HG02852 (cell line): ENCODE measurements at regions not wholly inside any gene's neighbourhood (a gene's known extent, or its start where the extent isn't known, plus 50 kb on each side); places are given as distances from the start of the nearest gene placed in this dataset.

Experiments
- ATAC-seq: cut with Tn5 transposase; IDR thresholded peaks from one replicate; pipeline ENCODE4 v1.9.1; 2021; ENCODE audit warnings: mild to moderate bottlenecking, moderate library complexity; ENCODE audit not compliant: unreplicated experiment

DNA sequence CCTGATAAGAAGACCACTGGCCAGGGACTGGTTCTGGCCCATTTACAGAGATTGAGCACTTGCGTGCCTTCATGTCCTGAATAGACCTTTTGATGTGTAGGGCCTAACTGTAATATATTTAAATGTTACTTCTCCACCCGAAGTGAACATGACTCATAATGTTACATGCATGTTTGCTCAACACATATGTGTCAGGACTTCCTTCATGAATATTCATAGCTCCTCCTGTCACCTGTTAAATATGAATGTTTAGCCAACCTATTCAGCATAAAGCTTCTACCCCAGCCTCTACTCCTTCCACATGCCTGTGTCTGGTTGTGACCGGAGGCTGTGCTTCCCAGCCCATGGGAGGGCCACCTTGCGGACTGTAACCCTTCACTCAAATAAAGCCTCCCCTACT lies 457.5 kb downstream of the IRX1 start:
- no peak for ATAC-seq

DNA sequence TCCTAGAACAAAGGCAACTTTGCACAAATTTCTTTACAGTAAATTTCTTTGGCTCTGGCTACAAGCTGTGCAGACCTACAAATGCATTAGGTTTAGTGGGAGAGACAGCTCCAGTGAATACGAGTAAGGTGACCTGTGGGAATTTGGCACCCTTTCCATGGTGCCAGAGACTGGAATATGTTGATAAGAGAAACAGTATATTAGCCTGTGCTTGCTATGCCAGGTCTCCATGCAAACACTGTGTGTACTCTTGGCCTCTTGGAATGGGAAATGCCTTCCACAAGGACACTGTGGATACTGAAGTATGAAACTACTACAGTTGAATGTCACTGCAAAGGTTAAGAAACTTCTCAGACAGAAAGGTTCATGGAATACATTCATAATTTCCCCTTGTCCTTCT lies 458.5 kb downstream of the IRX1 start:
- ATAC-seq, result no peak

DNA sequence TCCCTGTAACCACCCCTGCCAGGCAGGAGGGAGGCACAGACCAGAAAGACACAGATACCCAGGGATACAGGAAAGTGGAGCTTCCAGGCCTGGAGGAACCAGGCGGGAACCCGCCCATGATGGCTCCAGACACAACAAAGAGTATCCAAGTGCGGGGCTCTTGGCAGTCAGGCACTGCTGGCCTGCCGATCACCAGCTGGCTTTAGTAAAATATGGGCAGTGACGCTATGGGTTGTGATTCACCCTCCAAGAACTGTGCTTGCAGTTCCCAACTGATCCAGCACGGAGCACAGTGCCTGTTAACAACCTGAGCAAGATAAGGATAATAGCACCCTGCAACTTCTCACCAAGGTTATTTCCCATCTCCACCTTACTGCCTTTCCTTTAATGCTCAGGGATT lies 463.3 kb downstream of the IRX1 start:
- ATAC-seq, result no peak

DNA sequence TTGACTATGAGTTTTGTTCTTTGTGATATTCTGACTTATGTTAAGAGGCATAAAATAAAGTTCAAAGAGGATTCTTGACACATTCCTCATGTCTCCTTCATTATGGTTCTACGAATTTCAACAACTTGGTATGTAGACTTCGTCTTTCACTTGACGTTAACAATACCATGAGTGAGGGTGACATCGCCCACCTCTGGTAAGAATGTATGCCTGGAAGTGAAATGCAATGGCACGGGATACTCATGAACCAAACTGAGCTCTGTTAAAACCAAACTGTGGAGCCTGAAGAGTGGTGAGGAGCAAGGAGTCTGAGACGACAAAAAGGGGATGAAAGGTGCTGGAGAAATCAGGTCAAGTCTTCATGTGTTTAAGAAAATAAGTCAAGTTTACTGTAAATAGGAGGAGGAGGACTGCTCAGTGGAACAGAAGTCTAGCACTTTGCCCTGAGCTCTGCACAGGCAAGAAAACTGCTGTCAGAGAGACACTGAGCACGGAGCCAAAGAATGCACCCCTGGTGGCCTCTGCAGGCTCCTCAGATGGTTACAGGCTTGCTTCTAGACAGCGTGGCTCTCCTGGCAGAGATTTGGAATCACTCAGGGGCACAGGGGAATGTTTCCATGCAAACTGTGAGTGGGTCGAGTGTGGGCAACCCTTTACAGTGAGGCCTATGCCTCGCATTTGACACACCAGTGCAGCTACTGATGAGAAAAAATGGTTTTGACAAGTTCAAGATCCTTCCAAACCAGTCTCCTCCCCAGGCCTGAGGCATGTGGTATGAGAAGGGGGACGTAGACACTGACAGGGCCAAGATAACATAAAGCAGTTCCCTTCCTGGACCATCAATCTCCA lies 470.1 kb downstream of the IRX1 start:
- ATAC-seq, result no peak

DNA sequence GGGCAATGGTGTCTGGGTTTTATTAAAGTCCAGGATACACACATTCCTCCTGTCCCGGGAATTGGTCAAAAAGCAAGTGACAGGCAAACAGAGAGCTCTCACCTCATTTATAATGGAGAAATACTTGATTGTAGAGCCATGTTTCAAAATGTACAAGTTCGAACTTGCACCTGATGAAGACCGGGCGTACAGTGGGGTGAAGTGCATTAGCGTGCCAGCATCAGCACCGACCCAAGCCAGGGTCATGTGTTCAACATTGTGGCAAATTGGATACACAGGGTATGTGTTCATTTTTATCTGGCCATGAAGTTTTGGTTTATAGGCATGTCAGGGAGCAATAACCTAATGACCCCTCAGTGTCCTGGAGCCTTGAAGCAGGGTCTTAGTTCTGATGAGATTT lies 472.5 kb downstream of the IRX1 start:
- ATAC-seq, result no peak

DNA sequence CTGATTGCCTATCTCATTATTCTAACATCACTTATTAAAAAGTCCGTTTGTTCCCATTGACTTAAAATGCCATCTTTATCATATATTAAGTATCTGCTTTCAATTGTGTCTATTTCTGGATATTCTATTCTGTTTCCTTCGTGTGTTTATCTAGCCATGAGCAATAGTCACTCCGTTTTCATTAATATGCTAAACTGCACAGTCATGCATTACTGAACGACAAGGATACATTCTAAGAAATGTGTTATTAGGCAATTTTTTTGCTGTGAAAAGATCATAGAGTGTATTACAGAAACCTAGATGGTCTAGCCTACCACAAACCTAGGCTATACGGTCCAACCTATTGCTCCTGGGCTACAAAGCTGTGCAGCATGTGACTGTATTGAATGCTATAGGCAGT lies 482.9 kb downstream of the IRX1 start:
- no peak for ATAC-seq

DNA sequence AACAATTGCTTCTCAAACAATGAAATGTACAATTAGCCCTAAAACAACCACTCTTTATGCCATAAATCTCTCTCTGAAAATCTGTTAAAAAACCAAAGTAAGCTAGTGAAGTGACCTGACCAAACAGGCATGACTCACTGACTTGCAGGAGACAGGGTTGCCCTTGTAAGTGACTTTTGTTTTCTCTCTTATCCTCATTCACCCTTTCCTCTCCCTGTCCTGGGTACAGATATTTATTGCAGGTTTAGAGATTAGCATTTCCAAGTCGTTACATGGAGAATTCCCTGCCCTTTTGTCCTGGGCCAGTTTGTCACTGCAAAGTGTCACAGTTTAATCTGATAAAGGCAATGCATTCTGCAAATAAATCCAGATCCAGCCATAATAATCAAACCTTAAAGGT lies 484.2 kb downstream of the IRX1 start:
- ATAC-seq, result no peak

DNA sequence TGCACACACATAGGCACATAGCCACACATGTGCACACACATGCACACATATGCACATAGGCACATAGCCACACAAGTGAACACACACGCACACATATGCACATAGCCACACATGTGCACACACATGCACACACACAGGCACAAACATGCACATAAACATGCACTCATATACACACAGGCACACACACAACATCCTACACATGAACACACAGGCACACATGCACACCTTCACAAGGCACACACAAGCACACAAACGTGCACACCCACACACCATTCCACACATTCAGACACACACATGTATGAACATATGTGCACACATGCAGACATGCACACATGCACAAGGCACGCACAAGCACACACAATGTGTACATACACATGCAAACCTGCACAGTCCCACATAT lies 484.7 kb downstream of the IRX1 start:
- ATAC-seq, result no peak

DNA sequence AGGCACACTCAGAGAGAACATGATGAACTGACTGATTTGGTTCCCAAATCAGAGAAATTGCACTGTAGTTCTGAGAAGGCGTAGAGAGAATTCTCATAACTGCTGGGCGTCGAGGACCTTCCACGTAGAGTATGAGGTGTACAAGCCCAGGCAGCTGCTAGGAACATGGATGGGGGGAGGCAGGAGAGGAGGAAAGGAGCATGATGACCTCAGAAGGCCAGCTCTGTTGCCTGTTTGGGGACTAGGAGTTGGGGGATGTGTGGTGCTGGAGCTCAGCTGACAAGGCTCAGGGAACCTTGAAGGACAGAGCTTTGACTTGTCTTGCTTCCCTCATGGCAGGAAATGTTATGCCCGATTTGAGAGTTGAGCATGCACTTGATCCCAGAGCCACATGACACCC lies 485.4 kb downstream of the IRX1 start:
- ATAC-seq, result no peak

DNA sequence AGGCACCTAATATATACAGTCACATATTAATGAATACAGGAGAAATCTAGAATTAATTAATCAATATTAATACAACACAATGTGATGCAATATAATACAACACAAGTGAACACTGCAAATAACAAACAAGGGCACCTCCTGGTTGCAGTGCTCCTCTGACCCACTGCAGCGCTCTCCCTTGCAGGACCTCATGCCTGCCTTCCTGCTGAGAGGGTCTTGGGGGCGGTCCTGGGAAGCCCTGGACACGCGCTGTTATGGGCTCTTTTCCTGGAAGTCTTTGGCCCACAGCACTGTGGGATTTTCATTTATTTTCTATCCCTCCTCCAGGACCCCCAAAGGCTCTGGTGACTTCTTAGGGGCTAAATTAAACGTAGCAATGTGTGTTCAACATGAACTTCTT lies 485.8 kb downstream of the IRX1 start:
- ATAC-seq, result no peak

DNA sequence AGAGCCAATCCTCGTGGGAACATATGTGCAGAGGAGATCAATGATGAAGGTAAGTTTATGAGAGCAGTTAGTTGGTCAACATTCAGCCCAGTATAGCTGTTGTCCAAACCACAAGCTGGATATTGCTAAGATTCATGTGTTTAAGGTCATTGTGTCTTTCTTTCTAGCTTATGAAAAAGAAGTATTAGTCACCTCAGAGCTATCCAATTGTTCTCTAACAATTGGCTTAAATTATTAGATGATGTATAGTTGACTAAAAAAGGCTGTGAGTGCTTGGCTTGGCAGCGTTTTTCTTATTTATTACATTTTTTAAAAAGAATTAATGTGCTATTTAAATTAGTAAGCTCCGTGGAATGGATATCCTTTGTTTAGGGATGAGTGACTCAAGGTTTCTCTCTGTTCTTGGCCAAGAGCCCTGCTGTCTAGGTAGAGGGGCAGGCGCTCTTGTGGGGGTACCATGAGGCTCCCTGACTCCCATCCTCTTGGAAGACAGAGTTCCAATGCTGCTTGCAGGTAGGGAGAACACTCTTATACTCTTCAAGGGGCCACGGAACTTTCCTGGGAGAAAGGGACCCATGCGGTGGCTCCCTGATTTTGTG lies 487.4 kb downstream of the IRX1 start:
- no peak for ATAC-seq

DNA sequence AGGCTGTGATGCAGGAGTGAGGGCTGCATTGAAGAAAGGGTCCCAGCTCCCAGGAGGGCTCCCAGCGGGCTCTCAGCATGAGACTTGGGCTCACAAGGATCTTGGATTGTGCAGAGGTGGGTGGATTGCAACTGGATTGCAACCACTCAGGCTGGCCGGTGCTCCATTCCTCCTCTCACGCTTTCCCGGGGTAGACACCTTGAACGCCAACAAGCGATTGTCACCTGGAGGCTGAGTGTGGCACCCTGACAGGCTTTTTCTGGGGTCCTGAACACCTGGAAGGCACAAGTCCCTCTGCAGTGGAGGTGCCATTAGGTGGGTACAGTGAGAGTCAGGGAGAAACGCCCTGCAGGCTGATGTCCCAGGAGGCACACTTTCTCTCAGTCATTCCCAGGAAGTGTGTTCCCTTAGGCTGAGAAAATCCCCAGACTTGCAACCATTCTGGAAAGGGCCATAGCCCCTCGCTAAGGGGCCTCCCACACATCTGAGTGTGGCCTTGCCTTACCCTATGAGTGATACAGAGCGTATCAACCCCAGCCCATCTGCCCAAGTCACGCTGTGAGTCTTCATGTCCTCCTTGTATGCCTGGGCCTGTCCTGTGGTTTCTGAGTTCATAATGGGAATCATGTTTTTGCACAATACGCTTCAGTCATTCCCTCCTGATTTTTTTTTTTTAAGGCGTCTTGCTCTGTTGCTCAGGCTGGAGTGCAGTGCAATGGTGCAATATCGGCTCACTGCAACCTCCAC lies 488.1 kb downstream of the IRX1 start:
- ATAC-seq, result no peak

DNA sequence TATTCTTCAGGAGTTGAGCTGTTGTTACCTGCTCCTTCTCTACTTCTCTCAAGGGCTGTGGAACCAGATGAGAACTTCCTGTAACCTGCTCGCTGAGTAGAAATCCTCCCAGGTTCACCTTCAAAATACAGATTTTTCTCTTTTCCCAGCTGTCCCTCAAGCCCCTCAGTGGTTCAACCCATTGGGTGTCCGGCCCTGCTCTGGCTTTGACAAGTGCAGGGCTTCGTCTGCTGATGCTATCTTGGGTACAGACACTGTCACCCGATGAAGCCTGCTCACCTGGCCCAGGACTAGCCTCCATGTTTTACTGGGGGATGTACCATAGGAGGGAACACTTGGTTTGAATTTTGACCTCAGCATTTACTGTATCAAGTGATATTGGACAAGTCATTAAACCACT lies 490.4 kb downstream of the IRX1 start:
- no peak for ATAC-seq

DNA sequence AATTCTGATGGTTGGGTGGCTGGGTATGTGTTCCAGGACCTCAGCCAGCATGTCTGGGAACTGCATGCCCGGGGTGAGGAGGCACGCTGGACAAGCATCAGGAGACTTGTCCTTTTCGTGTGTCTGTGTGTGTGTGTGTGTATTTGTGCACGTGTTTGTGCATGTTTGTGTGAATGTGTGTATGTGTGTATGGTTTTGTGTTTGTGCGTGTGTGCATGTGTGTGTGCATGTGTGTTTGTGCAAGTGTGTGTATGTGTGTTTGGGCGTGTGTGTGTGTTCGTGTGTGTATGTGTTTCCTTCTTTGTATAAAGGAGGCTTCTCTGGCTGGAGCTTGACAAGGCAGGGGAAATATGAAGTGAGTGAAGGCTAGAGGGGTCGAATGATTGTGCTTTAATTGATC lies 491.5 kb downstream of the IRX1 start:
- no peak for ATAC-seq

DNA sequence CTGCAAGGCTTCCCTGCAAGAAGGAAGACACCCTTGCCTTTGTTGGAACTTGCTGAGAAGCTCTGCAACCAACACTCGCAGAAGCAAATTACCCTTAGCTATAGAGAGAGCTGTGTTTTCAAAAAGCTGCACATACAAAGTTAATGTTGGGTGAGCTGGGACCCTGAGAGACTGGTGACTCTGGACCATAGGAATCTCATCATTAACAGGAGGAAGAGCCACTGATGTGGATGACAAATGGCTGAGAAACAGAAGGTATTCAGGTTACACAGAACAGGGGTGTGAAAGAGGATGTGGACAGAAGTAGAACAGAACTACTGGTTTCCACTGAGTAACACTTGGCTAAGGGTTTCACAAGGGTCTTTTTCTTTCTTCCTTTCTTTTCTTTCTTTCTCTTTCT lies 493.5 kb downstream of the IRX1 start:
- no peak for ATAC-seq

DNA sequence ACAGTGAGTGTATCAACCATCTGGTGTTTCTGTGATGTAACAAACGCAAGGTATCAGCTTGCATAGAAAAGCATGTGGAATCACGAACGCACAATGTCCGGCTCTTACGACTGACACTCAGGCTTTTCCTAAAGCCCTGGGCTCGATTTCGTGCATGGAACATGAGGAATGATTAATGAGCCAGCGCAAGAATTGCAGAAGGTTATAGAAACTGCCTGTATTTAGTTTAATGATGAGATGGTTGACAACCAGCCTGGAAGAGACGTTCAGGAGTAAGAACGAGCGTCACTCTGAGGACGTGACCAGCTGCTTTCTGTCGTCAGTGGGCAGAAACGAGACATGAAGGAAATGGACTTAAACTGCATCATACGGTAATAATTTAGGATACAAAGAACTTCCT lies 497.6 kb downstream of the IRX1 start:
- no peak for ATAC-seq

DNA sequence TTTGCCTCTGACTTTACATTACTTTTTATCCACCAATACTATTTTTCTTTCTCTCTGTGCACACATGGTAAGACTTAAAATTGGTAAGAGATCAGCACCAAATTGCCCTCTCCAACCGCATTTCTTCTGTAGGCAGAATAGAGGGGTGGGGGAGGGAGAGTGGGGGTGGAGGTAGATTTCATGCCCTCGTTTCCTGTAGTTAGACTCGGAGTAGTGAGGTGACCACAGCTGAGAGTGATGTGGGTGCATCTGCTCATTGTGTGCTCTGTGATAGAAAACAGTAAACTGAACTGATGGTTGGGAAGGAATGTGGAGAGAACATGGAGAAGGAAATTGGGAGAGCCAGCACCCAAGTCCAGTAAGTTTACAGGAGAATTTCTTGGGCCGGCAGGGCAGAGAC lies 498.3 kb downstream of the IRX1 start:
- ATAC-seq, result no peak

DNA sequence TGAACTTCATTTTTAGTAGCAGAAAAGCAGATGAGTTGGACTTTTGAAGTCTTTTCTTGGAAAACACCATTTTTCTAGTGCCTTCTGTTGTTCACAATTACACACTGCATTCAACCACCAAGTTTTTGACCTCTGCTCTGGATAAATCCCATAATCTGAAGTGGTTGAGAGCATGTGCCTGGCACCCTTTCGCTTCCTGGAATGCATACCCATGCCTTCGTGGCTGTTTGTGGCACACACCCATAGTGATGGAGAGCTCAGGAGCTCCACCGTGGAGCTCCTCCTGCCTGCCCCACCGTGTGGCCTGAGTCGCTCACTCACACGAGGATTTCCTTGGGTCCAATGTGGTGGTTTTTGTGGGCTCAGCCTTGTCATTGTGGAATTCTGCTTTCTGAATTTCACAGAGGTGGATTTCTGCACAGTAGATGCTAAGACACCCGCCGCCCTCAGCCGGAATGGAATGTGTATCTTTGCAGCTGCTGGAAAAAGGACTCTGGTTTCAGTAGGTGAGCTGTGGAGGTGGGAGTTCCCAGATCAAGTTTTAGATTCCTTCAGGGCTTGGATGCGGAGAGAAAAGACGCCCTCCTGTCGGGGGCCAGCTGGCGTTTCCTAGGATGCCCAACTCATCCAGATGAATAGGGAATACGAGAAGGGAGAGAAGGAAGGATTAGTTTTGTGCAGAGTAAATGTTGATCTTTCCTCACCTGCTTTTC lies 500.4 kb downstream of the IRX1 start:
- no peak for ATAC-seq

DNA sequence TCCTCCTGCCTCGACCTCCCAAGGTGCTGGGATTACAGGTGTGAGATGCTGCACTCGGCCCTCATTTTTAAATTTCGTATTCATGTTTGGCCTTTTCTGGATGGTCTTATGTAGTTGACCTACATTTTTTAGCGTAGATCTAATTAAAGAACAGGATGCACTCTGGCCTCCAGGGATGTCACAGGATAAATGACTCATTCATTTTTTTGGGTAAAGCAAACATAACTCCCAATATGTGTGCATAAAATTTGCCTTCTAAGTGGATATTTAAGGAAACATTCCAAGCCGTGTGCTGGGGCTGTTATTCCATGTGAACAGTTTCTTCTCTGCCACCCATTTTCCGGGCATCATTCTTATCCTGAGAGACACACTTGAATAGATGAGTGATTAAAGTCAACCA lies 501.6 kb downstream of the IRX1 start:
- ATAC-seq, result no peak

DNA sequence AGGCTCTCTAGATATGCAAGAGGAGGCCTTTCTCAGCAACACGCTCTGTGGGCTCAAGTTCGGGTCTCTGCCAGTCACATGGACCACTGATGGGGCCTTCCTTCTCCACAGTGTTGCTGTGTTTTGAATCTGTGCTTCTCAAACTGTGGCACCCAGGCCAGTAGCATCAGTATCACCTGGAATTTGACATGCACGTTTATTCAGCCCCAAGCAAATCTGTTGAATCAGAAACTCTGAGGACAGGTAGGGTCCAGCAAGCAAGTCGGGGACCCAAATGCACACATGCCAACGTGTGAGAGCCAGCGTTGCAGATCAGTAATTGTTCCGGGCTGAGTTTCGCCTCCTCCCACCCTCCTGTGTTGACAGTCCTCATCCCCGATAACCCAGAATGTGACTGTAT lies 502.6 kb downstream of the IRX1 start:
- no peak for ATAC-seq

DNA sequence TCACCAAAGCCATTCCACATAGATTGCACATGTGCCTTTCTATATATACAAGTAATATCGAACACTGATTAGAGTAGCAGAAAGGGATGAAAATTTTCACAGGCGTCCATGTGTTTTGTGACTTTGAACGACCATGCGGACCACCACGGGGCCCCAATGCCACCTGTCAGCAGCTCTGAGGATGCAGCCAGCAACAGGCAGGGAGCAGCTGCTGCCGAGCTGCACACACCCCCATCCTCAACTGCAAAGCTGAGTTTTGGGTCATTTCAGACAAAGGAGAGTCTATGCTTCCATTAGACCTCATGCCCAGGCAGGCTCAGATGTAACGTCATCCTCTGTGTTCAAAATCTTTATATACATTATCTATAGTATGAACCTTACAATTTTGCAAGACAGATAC lies 503.8 kb downstream of the IRX1 start:
- no peak for ATAC-seq

DNA sequence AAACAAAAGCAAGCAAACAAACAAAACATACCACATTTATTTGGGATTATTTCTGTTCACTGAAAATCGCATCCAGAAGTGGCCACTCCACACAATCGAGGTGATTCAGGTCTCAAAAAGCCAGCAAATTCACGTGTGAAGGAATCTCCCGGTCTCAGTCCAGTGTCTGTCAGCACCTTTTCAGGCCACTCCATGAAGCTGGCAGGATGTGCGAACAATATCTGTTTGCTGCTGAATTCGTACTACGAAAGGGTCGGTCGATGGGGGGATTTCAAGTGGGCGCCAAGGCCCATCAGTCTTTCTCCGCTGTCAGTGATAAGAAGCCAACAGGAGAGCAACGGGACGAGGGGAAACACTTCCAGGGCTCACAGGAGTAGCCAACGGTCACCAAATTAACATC lies 505.1 kb downstream of the IRX1 start:
- no peak for ATAC-seq
